Muscle of leg (tissue), 3 donors: ENCODE measurements at regions not wholly inside any gene's neighbourhood (a gene's known extent, or its start where the extent isn't known, plus 50 kb on each side); places are given as distances from the start of the nearest gene placed in this dataset.

Source experiments
- DNase-seq: peaks from one replicate; pipeline ENCODE4 v3.0.0; 2013
- H3K27ac ChIP-seq: one replicate; pipeline ENCODE4 v1.5.1; 2013; ENCODE audit warnings: mild to moderate bottlenecking, low read length, control low read depth
- H3K27me3 ChIP-seq: one replicate; pipeline ENCODE4 v1.6.1; 2013; ENCODE audit warnings: low read length; ENCODE audit not compliant: control insufficient read depth, insufficient read depth
- H3K36me3 ChIP-seq: one replicate; pipeline ENCODE4 v1.6.1; 2013; ENCODE audit warnings: low read length; ENCODE audit not compliant: control insufficient read depth, insufficient read depth
- H3K4me1 ChIP-seq: one replicate; pipeline ENCODE4 v1.6.1; 2013; ENCODE audit warnings: low read length; ENCODE audit not compliant: control insufficient read depth, insufficient read depth
- H3K4me3 ChIP-seq: one replicate; pipeline ENCODE4 v1.5.1; 2013; ENCODE audit warnings: low read length, control low read depth
- H3K9me3 ChIP-seq: replicated peaks from 2 replicates; pipeline ENCODE4 v1.6.1; 2013; ENCODE audit warnings: low read depth, low read length; ENCODE audit not compliant: control insufficient read depth
- WGBS: methylation state at CpG from one replicate; pipeline ENCODE4 v1.1.5; 2013; ENCODE audit warnings: missing lambda C conversion rate; ENCODE audit not compliant: insufficient coverage; 5-methylcytosine and 5-hydroxymethylcytosine counted together

GRCh38 chr20:60078351-60079250 is 120.4 kb downstream of the CDH26 start:
- Histone ChIP-seq H3K36me3 (no peaks in the 10 kb centered on the region), H3K4me1 (no peaks in the 10 kb centered on the region), H3K4me3 (no peak overlapping the region), H3K9me3 (no peaks in the 10 kb centered on the region), H3K27me3 (peaks cover 6% of the 10 kb centered on the region), H3K27ac (no peak overlapping the region)
- DNase-seq: no peak
- WGBS: 70% methylated on average over 15 of the region's 15 CpGs

GRCh38 chr20:60080401-60080800 is 122.2 kb downstream of the CDH26 start:
- DNase-seq: no peak
- Histone ChIP-seq H3K4me3 (no peak overlapping the region), H3K4me1 (no peaks in the 10 kb centered on the region), H3K27me3 (peaks cover 6% of the 10 kb centered on the region), H3K36me3 (no peaks in the 10 kb centered on the region), H3K27ac (no peak overlapping the region), H3K9me3 (no peaks in the 10 kb centered on the region)
- WGBS: 83% methylated on average over 2 of the region's 7 CpGs

- no peak overlapping the region for H3K27ac ChIP-seq
- H3K36me3 ChIP-seq: no peaks in the 10 kb centered on the region
- peaks cover 26% of the 10 kb centered on the region for H3K27me3 ChIP-seq
- no peak for DNase-seq
- H3K4me3 ChIP-seq: no peak overlapping the region
- H3K4me1 ChIP-seq: peaks cover 3% of the 10 kb centered on the region
- WGBS: 72% methylated on average over 8 of the region's 9 CpGs
- H3K9me3 ChIP-seq: no peaks in the 10 kb centered on the region
Measured at GRCh38 chr20:60085551-60086132, 127.4 kb downstream of the CDH26 start.

GRCh38 chr20:60086821-60087562 is 128.8 kb downstream of the CDH26 start:
- WGBS: 22% methylated on average over 25 of the region's 30 CpGs
- H3K4me1 ChIP-seq: peaks cover 3% of the 10 kb centered on the region
- no peaks in the 10 kb centered on the region for H3K9me3 ChIP-seq
- H3K4me3 ChIP-seq: peak overlapping the region; percentile 8
- no peaks in the 10 kb centered on the region for H3K36me3 ChIP-seq
- H3K27ac ChIP-seq: no peak overlapping the region
- H3K27me3 ChIP-seq: peaks cover 26% of the 10 kb centered on the region
- no peak for DNase-seq

GRCh38 chr20:60087563-60088105 is 129.4 kb downstream of the CDH26 start:
- peaks cover 26% of the 10 kb centered on the region for H3K27me3 ChIP-seq
- peaks cover 3% of the 10 kb centered on the region for H3K4me1 ChIP-seq
- DNase-seq: peak; percentile 54
- H3K27ac ChIP-seq: no peak overlapping the region
- no peaks in the 10 kb centered on the region for H3K9me3 ChIP-seq
- no peaks in the 10 kb centered on the region for H3K36me3 ChIP-seq
- 10% methylated on average over 40 of the region's 60 CpGs for WGBS
- peak overlapping the region; percentile 8 for H3K4me3 ChIP-seq

GRCh38 chr20:60088236-60088635 is 130.0 kb downstream of the CDH26 start:
- no peaks in the 10 kb centered on the region for H3K9me3 ChIP-seq
- no peak overlapping the region for H3K4me3 ChIP-seq
- H3K4me1 ChIP-seq: peaks cover 3% of the 10 kb centered on the region
- H3K36me3 ChIP-seq: no peaks in the 10 kb centered on the region
- WGBS: 80% methylated on average over 2 of the region's 10 CpGs
- H3K27me3 ChIP-seq: peaks cover 26% of the 10 kb centered on the region
- no peak overlapping the region for H3K27ac ChIP-seq
- DNase-seq: no peak

- Histone ChIP-seq H3K27me3 (peaks cover 23% of the 10 kb centered on the region), H3K4me3 (no peak overlapping the region), H3K27ac (no peak overlapping the region), H3K9me3 (no peaks in the 10 kb centered on the region), H3K36me3 (no peaks in the 10 kb centered on the region), H3K4me1 (peaks cover 9% of the 10 kb centered on the region)
- peak; percentile 45 for DNase-seq
- WGBS: 43% methylated on average over 1 of the region's 4 CpGs
Measured at GRCh38 chr20:60090631-60091030, 132.4 kb downstream of the CDH26 start.

GRCh38 chr20:60091305-60091704 is 133.1 kb downstream of the CDH26 start:
- Histone ChIP-seq H3K36me3 (no peaks in the 10 kb centered on the region), H3K27me3 (peaks cover 20% of the 10 kb centered on the region), H3K9me3 (no peaks in the 10 kb centered on the region), H3K4me3 (no peak overlapping the region), H3K4me1 (peaks cover 16% of the 10 kb centered on the region), H3K27ac (no peak overlapping the region)
- DNase-seq: no peak
- WGBS: 48% methylated on average over 2 of the region's 5 CpGs

GRCh38 chr20:60091861-60092260 is 133.6 kb downstream of the CDH26 start:
- peaks cover 18% of the 10 kb centered on the region for H3K4me1 ChIP-seq
- no peak overlapping the region for H3K27ac ChIP-seq
- no peak overlapping the region for H3K4me3 ChIP-seq
- WGBS: no CpG with 5 or more reads among the region's 1 CpG
- peaks cover 15% of the 10 kb centered on the region for H3K27me3 ChIP-seq
- DNase-seq: no peak
- no peaks in the 10 kb centered on the region for H3K9me3 ChIP-seq
- H3K36me3 ChIP-seq: no peaks in the 10 kb centered on the region

- DNase-seq: no peak
- Histone ChIP-seq H3K27me3 (peaks cover 8% of the 10 kb centered on the region), H3K9me3 (no peaks in the 10 kb centered on the region), H3K36me3 (no peaks in the 10 kb centered on the region), H3K4me1 (peaks cover 15% of the 10 kb centered on the region), H3K27ac (no peak overlapping the region), H3K4me3 (no peak overlapping the region)
Measured at GRCh38 chr20:60092729-60093128, 134.5 kb downstream of the CDH26 start.
